Stomach (tissue), 8 donors: ENCODE measurements at regions not wholly inside any gene's neighbourhood (a gene's known extent, or its start where the extent isn't known, plus 50 kb on each side); places are given as distances from the start of the nearest gene placed in this dataset.

Experiments
- DNase-seq, 2 donors: peaks; one replicate each; pipeline versions ENCODE4 v3.0.0 to v3.0.0-alpha.2; 2013 to 2019
- H3K27ac ChIP-seq, 5 donors: fragments of 200-600 bp in 4 of 5; sonication (generic) in 4 of 5; one replicate each; pipeline ENCODE4 v1.5.1; 2013 to 2019; ENCODE audit warnings: mild to moderate bottlenecking in 1 of 5, moderate library complexity in 1 of 5
- H3K27me3 ChIP-seq, 3 donors: fragments of 200-600 bp; sonication (generic); one replicate each; pipeline ENCODE4 v1.5.1; 2017 to 2019; ENCODE audit warnings: mixed run types in 1 of 3
- H3K36me3 ChIP-seq, 4 donors: fragments of 200-600 bp; sonication (generic); 1 replicate in 3 of 4; 2 replicates in 1 of 4; pipeline ENCODE4 v1.5.1; 2016 to 2019
- H3K4me1 ChIP-seq, 4 donors: fragments of 200-600 bp; sonication (generic); one replicate each; pipeline ENCODE4 v1.5.1; 2016 to 2019
- H3K4me3 ChIP-seq, 4 donors: fragments of 200-600 bp; sonication (generic) in 3 of 4; one replicate each; pipeline ENCODE4 v1.5.1; 2016 to 2019; ENCODE audit warnings: mild to moderate bottlenecking in 1 of 4
- H3K9me3 ChIP-seq, 4 donors: fragments of 200-600 bp; sonication (generic); one replicate each; pipeline ENCODE4 v1.5.1; 2016 to 2019
- EP300 ChIP-seq: sonication (generic); formaldehyde crosslinking; IDR thresholded peaks from one replicate; pipeline ENCODE4 v1.6.1; 2017; ENCODE audit warnings: antibody characterized with exemption
- POLR2A ChIP-seq, 4 donors: fragments of 450-650 bp; IDR thresholded peaks; one replicate each; pipeline ENCODE4 v1.6.1; 2016; ENCODE audit warnings: antibody characterized with exemption in 4 of 4, control low read depth in 2 of 4, mild to moderate bottlenecking in 1 of 4, moderate library complexity in 1 of 4
- POLR2AphosphoS5 ChIP-seq, 3 donors: sonication (generic); formaldehyde crosslinking; IDR thresholded peaks; one replicate each; pipeline ENCODE4 v1.6.1; 2016; ENCODE audit warnings: antibody characterized with exemption in 3 of 3
- WGBS, 5 donors: extraction: QIAGEN DNeasy Blood & Tissue Kit in 3 of 5; methylation state at CpG; one replicate each; pipeline versions ENCODE4 v1.1.5 to v1.1.7; 2013 to 2018; 5-methylcytosine and 5-hydroxymethylcytosine counted together
- intact Hi-C: fragments of 100-400 bp; cut with DNase I; formaldehyde crosslinking; loops from one replicate; pipeline ENCODE4 v1.15.1; 2023; ENCODE audit warnings: low total_unique reads
- TF ChIP-seq, protein P1 (sequence below), 7 experiments: fragments of 450-650 bp in 4 of 7; fragments of 200-600 bp in 3 of 7; sonication (generic) in 3 of 7; IDR thresholded peaks; one replicate each; pipeline ENCODE4 v1.5.1; 2016 to 2019; ENCODE audit warnings: antibody characterized with exemption in 7 of 7, control low read depth in 2 of 7, mild to moderate bottlenecking in 1 of 7
- donor health status: healthy with polysubstance abuse.
- donor health status: Bipolar disorder and iron deficiency.
- donor health status: healthy.

DNA sequence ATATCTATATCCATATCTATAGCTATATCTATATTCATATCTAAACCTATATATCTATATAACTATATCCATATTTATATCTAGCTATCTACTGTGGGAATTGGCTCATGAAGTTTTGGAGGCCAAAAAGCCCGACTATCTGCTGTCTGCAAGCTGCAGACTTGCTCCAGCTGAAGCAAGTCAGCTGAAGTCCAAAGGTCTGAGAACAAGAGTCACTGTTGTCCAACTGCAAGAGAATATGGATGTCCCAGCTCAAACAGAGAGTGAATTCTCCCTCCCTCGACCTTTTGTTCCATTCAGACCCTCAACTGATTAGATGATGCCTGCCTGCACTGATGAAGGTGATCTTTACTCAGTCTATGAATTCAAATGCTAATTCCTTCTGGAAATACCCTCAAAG lies 63.3 kb upstream of the VCX start:
- intact Hi-C loops, result no loop called here
- Histone ChIP-seq H3K27ac (no peak overlapping the region), H3K4me1 (no peaks in the 10 kb centered on the region), H3K4me3 (no peak overlapping the region), H3K9me3 (no peaks in the 10 kb centered on the region), H3K36me3 (no peaks in the 10 kb centered on the region), H3K27me3 (no peaks in the 10 kb centered on the region)
- TF ChIP-seq POLR2AphosphoS5 (IDR thresholded peaks at IDR 0.05) (no peak), EP300 (no peak), POLR2A (IDR thresholded peaks at IDR 0.05) (no peak)
- TF ChIP-seq, protein P1, sequence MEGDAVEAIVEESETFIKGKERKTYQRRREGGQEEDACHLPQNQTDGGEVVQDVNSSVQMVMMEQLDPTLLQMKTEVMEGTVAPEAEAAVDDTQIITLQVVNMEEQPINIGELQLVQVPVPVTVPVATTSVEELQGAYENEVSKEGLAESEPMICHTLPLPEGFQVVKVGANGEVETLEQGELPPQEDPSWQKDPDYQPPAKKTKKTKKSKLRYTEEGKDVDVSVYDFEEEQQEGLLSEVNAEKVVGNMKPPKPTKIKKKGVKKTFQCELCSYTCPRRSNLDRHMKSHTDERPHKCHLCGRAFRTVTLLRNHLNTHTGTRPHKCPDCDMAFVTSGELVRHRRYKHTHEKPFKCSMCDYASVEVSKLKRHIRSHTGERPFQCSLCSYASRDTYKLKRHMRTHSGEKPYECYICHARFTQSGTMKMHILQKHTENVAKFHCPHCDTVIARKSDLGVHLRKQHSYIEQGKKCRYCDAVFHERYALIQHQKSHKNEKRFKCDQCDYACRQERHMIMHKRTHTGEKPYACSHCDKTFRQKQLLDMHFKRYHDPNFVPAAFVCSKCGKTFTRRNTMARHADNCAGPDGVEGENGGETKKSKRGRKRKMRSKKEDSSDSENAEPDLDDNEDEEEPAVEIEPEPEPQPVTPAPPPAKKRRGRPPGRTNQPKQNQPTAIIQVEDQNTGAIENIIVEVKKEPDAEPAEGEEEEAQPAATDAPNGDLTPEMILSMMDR (IDR thresholded peaks at IDR 0.05), result no peak
- DNase-seq, result no peak
- 54 to 71% (median 55%) methylated on average over 2 of the region's 2 CpGs for WGBS, 5 donors

DNA sequence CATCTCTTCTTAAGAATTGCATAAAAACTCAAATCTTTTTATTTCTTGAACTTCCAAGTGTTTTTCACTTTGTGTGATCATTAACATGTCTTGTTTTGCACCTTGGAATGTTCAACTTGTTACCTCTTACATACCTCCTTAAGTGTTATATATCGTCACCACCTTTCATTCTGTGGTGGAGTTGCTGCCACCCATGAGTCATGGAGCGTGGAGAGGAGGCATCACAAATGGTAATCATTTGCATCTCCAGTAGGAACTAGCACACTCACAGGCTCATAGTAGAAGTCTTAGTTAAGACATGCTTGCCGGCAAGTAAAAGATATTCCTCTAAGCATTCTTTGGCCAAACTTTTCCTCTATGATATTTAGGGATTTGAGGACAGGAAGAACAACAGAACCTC lies 67.0 kb upstream of the VCX start:
- no peaks in the 10 kb centered on the region for H3K4me1 ChIP-seq
- no peaks in the 10 kb centered on the region for H3K36me3 ChIP-seq
- no peaks in the 10 kb centered on the region for H3K9me3 ChIP-seq
- H3K27me3 ChIP-seq, result no peaks in the 10 kb centered on the region
- intact Hi-C loops, result no loop called here
- TF ChIP-seq EP300 (no peak), POLR2A (IDR thresholded peaks at IDR 0.05) (no peak), POLR2AphosphoS5 (IDR thresholded peaks at IDR 0.05) (no peak)
- TF ChIP-seq, protein P1 (IDR thresholded peaks at IDR 0.05), result no peak
- no peak overlapping the region for H3K27ac ChIP-seq
- no peak overlapping the region for H3K4me3 ChIP-seq
- WGBS, 5 donors, result 87 to 91% (median 90%) methylated on average over 3 of the region's 3 CpGs
- DNase-seq, result no peak

DNA sequence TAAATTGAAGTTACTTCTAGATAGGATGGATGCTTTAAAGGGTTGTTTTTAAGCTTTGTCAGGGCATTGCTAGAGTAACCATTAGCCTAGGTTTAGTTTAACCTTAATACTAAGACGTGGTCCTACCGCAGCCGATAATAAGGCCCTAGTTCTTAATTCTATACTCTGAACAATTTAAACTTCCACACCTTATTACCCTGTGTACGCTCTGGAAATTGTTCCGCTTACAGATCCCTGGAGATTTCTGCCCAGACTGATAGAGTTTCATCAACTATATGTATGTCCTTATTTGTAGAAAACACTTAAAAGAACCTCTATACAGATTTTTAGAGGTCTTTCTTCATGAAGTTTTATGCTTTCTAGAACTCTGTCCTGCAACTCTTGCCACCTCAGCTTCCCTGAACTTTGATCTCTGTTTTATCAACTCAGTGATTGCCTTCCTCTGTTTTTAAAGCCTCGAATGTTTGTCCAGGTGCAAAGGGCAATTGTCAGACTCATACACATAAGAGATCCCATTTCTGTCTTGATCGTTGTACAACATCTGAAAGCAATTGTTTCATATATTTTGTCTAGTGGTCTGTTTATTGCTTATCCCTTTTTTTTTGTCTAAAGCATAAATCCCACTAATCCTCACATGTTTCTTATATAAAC lies 71.1 kb upstream of the VCX start:
- Histone ChIP-seq H3K36me3 (no peaks in the 10 kb centered on the region), H3K27me3 (no peaks in the 10 kb centered on the region), H3K27ac (no peak overlapping the region), H3K4me1 (no peaks in the 10 kb centered on the region), H3K4me3 (no peak overlapping the region), H3K9me3 (no peaks in the 10 kb centered on the region)
- TF ChIP-seq, protein P1 (IDR thresholded peaks at IDR 0.05), result no peak
- TF ChIP-seq POLR2A (IDR thresholded peaks at IDR 0.05), result no peak
- TF ChIP-seq EP300, result no peak
- TF ChIP-seq POLR2AphosphoS5 (IDR thresholded peaks at IDR 0.05), result no peak
- peak in 1 of 2 donors; percentile 50 for DNase-seq
- intact Hi-C loops, result no loop called here
- WGBS, 5 donors, result 32 to 56% (median 35%) methylated on average over 7 of the region's 7 CpGs

DNA sequence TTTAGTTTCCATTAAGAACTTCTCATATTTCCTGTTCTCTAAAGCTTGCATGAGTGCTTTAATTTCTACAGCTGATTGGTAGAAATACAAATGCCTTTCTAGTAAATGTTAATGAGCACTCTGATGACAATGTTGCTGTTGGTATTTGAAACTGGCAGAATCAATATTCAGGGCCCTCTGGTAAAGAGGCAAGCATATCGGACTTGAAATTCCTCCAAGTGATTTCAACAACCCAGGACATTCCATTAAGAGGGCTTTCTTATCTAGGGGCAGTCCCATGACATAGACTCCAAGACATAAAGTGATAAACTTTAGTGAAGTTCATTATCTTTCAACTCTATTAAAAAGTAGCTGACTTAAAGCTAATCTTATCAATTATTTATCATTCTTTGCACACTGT lies 83.1 kb upstream of the VCX start:
- TF ChIP-seq POLR2A (IDR thresholded peaks at IDR 0.05) (no peak), EP300 (no peak), POLR2AphosphoS5 (IDR thresholded peaks at IDR 0.05) (no peak)
- TF ChIP-seq, protein P1 (IDR thresholded peaks at IDR 0.05), result no peak
- no peak overlapping the region for H3K4me3 ChIP-seq

More for the DNA sequence above, 83.1 kb upstream of the VCX start:
- WGBS, 5 donors, result 13 to 42% (median 20%) methylated on average over 1 of the region's 1 CpG
- DNase-seq, result no peak
- Histone ChIP-seq H3K27ac (no peak overlapping the region), H3K4me1 (no peaks in the 10 kb centered on the region), H3K27me3 (no peaks in the 10 kb centered on the region), H3K36me3 (no peaks in the 10 kb centered on the region), H3K9me3 (no peaks in the 10 kb centered on the region)
- intact Hi-C loops, result no loop called here
